Lung (tissue), 11 donors: ENCODE measurements at regions not wholly inside any gene's neighbourhood (a gene's known extent, or its start where the extent isn't known, plus 50 kb on each side); places are given as distances from the start of the nearest gene placed in this dataset.

Experiments used
- ATAC-seq: fragments of 200-7000 bp; cut with Tn5 transposase; one replicate; pipeline ENCODE4 v1.9.1; 2020; ENCODE audit warnings: moderate number of reproducible peaks; ENCODE audit not compliant: insufficient read depth, low FRiP score
- DNase-seq, 3 donors: peaks; one replicate each; pipeline ENCODE4 v3.0.0-alpha.2; 2013 to 2017
- H3K27ac ChIP-seq, 2 donors: one replicate each; pipeline ENCODE4 v1.5.1; 2013; ENCODE audit warnings: mild to moderate bottlenecking in 2 of 2, moderate library complexity in 2 of 2, control low read depth in 1 of 2, inconsistent platforms in 1 of 2, low read depth in 1 of 2, low read length in 1 of 2
- H3K27me3 ChIP-seq, 3 donors: one replicate each; pipeline ENCODE4 v1.5.1; 2013; ENCODE audit warnings: low read length in 2 of 3; ENCODE audit not compliant: control insufficient read depth in 3 of 3, insufficient read depth in 3 of 3
- H3K36me3 ChIP-seq, 4 donors: one replicate each; pipeline ENCODE4 v1.5.1; 2013; ENCODE audit warnings: low read length in 4 of 4, mild to moderate bottlenecking in 1 of 4, moderate library complexity in 1 of 4; ENCODE audit not compliant: control insufficient read depth in 4 of 4, insufficient read depth in 4 of 4
- H3K4me1 ChIP-seq, 5 donors: one replicate each; pipeline ENCODE4 v1.5.1; 2013; ENCODE audit warnings: low read length in 5 of 5, mild to moderate bottlenecking in 2 of 5, moderate library complexity in 1 of 5; ENCODE audit not compliant: control insufficient read depth in 5 of 5, insufficient read depth in 5 of 5
- H3K4me3 ChIP-seq: one replicate; pipeline ENCODE4 v1.5.1; 2013; ENCODE audit warnings: mild to moderate bottlenecking, control low read depth, moderate library complexity
- H3K9ac ChIP-seq, 2 donors: one replicate each; pipeline ENCODE4 v1.5.1; 2013; ENCODE audit warnings: low read length in 2 of 2, control low read depth in 1 of 2; ENCODE audit not compliant: insufficient read depth in 1 of 2
- H3K9me3 ChIP-seq, 4 donors: one replicate each; pipeline ENCODE4 v1.5.1; 2013; ENCODE audit warnings: low read length in 3 of 4, mild to moderate bottlenecking in 1 of 4, moderate library complexity in 1 of 4; ENCODE audit not compliant: control insufficient read depth in 4 of 4, insufficient read depth in 3 of 4
- WGBS, 2 donors: extraction: QIAGEN DNeasy Blood & Tissue Kit; methylation state at CpG; one replicate each; pipeline ENCODE4 v1.1.7; 2013; 5-methylcytosine and 5-hydroxymethylcytosine counted together
- TF ChIP-seq, protein P1 (sequence below): IDR thresholded peaks from 2 replicates; pipeline ENCODE4 v1.5.1; 2012; ENCODE audit warnings: mild to moderate bottlenecking; ENCODE audit errors: control extremely low read depth, extremely low read depth
- donor health status: control.
- donor health status: control.
- donor health status: Bipolar disorder and iron deficiency.
- donor health status: healthy.
- donor health status: DM: yes; HTN: yes; CAD: no.

- 84 to 85% methylated on average over 3 of the region's 3 CpGs for WGBS, 2 donors
- no peaks in the 10 kb centered on the region for H3K36me3 ChIP-seq
Observed at GRCh38 chr7:12851142-12851541, 163.7 kb downstream of the ARL4A start.

DNA sequence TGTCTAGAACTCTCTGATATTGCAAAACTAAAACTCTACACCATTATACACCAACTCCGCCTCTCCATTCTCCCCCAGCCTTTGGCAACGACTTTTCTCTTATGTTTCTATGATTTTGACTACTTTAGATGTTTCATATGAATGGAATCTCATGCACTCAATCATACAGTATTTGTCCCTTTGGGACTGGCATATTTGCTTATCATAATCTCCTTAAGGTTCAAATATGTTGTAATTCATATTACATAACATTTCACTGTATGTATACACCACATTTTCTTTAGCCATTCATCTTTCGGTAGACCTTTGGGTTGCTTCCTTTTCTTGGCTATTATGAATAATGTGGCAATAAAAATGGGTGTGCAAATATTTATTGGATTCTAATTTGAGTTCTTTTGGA is 164.4 kb downstream of the ARL4A start:
- no peaks in the 10 kb centered on the region for H3K27me3 ChIP-seq
- peaks cover 0 to 4% (median 0%) of the 10 kb centered on the region in 4 donors for H3K9me3 ChIP-seq
- TF ChIP-seq, protein P1, sequence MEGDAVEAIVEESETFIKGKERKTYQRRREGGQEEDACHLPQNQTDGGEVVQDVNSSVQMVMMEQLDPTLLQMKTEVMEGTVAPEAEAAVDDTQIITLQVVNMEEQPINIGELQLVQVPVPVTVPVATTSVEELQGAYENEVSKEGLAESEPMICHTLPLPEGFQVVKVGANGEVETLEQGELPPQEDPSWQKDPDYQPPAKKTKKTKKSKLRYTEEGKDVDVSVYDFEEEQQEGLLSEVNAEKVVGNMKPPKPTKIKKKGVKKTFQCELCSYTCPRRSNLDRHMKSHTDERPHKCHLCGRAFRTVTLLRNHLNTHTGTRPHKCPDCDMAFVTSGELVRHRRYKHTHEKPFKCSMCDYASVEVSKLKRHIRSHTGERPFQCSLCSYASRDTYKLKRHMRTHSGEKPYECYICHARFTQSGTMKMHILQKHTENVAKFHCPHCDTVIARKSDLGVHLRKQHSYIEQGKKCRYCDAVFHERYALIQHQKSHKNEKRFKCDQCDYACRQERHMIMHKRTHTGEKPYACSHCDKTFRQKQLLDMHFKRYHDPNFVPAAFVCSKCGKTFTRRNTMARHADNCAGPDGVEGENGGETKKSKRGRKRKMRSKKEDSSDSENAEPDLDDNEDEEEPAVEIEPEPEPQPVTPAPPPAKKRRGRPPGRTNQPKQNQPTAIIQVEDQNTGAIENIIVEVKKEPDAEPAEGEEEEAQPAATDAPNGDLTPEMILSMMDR: no peak
- H3K27ac ChIP-seq: no peak overlapping the region
- no peaks in the 10 kb centered on the region for H3K36me3 ChIP-seq
- 84 to 90% methylated on average over 3 of the region's 3 CpGs for WGBS, 2 donors
- DNase-seq (no peak), ATAC-seq (no peak)
- H3K9ac ChIP-seq: no peak overlapping the region
- no peaks in the 10 kb centered on the region for H3K4me1 ChIP-seq
- no peak overlapping the region for H3K4me3 ChIP-seq

More at GRCh38 chr7:12851142-12851541, 163.7 kb downstream of the ARL4A start:
- no peak for DNase-seq
- ATAC-seq: no peak
- Histone ChIP-seq H3K27ac (no peak overlapping the region), H3K9ac (no peak overlapping the region), H3K9me3 (peaks cover 0 to 8% (median 3%) of the 10 kb centered on the region in 4 donors), H3K4me1 (no peaks in the 10 kb centered on the region), H3K27me3 (no peaks in the 10 kb centered on the region), H3K4me3 (no peak overlapping the region)
- TF ChIP-seq, protein P1: no peak

- 83 to 92% methylated on average over 4 of the region's 4 CpGs for WGBS, 2 donors
- peak in 1 of 3 donors; percentile 3 for DNase-seq
- H3K4me3 ChIP-seq: no peak overlapping the region
- no peaks in the 10 kb centered on the region for H3K36me3 ChIP-seq
- no peaks in the 10 kb centered on the region for H3K27me3 ChIP-seq
- ATAC-seq: no peak
- H3K9me3 ChIP-seq: no peaks in the 10 kb centered on the region
- H3K4me1 ChIP-seq: no peaks in the 10 kb centered on the region
- H3K9ac ChIP-seq: no peak overlapping the region
- no peak overlapping the region for H3K27ac ChIP-seq
- TF ChIP-seq, protein P1: no peak
Observed at GRCh38 chr7:12855036-12855435, 167.6 kb downstream of the ARL4A start.

DNA sequence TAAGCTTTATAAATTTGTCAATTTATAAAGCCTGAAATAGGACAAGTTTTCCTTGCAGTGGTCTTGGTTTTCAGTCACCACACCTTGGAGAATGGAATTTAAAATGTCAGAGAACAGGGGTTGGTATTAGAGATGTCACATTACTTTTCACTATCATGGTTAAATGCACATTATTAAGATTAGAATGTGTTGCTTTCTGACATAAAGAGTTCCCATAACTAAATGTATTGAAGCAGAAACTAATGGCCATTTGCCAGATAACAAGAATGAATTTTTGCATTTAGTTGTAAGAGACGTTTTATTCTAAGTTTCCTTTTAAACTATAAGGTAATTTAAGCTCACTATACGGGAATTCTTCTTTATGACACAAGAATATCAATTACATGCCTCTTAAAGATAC is 172.3 kb downstream of the ARL4A start:
- no peaks in the 10 kb centered on the region for H3K9me3 ChIP-seq

More for the DNA sequence above, 172.3 kb downstream of the ARL4A start:
- H3K27me3 ChIP-seq: no peaks in the 10 kb centered on the region
- TF ChIP-seq, protein P1: no peak
- H3K4me3 ChIP-seq: no peak overlapping the region
- DNase-seq (no peak), ATAC-seq (no peak)
- H3K9ac ChIP-seq: no peak overlapping the region
- H3K36me3 ChIP-seq: no peaks in the 10 kb centered on the region
- H3K4me1 ChIP-seq: peaks cover 0 to 5% (median 0%) of the 10 kb centered on the region in 5 donors
- 83 to 85% methylated on average over 2 of the region's 2 CpGs for WGBS, 2 donors
- H3K27ac ChIP-seq: no peak overlapping the region
